ENCODE measurements at regions not wholly inside any gene's neighbourhood (a gene's known extent, or its start where the extent isn't known, plus 50 kb on each side); places are given as distances from the start of the nearest gene placed in this dataset.
"Not testable (repeated sequence)": the region's sequence is repeated elsewhere in the genome, so short reads cannot be mapped to it uniquely, and the experiment has no call there.

GRCh38 chr19:7400815-7401214, 52.1 kb downstream of the ARHGEF18 start:
- peaks cover 6% of the 10 kb centered on the region for H3K36me3 Mint-ChIP-seq
- H3K27me3 Mint-ChIP-seq: no peaks in the 10 kb centered on the region
- H3K4me1 Mint-ChIP-seq (ENCODE audit: low read depth): peaks cover 35% of the 10 kb centered on the region
- H3K27ac Mint-ChIP-seq: no peak overlapping the region
- H3K4me3 Mint-ChIP-seq: no peak overlapping the region
- no peaks in the 10 kb centered on the region for H3K9me3 Mint-ChIP-seq (ENCODE audit: low read depth)

GRCh38 chr19:7401694-7402093, 53.0 kb downstream of the ARHGEF18 start:
- Mint-ChIP-seq H3K9me3 (ENCODE audit: low read depth) (no peaks in the 10 kb centered on the region), H3K36me3 (peaks cover 6% of the 10 kb centered on the region), H3K27me3 (no peaks in the 10 kb centered on the region), H3K4me1 (ENCODE audit: low read depth) (peaks cover 31% of the 10 kb centered on the region), H3K27ac (no peak overlapping the region), H3K4me3 (no peak overlapping the region)

GRCh38 chr19:7405482-7405881, 56.7 kb downstream of the ARHGEF18 start:
- Mint-ChIP-seq H3K27ac (peak overlapping the region; percentile 72), H3K4me1 (ENCODE audit: low read depth) (peaks cover 36% of the 10 kb centered on the region)
- H3K9me3 Mint-ChIP-seq (ENCODE audit: low read depth); H3K4me3 Mint-ChIP-seq; H3K36me3 Mint-ChIP-seq; H3K27me3 Mint-ChIP-seq: not testable (repeated sequence)

- H3K9me3 Mint-ChIP-seq (ENCODE audit: low read depth): no peaks in the 10 kb centered on the region
- H3K27ac Mint-ChIP-seq: peak overlapping the region; percentile 68
- H3K4me3 Mint-ChIP-seq: no peak overlapping the region
- H3K27me3 Mint-ChIP-seq: no peaks in the 10 kb centered on the region
- H3K4me1 Mint-ChIP-seq (ENCODE audit: low read depth): peaks cover 41% of the 10 kb centered on the region
- peaks cover 6% of the 10 kb centered on the region for H3K36me3 Mint-ChIP-seq
These were observed 59.5 kb downstream of the ARHGEF18 start for GRCh38 chr19:7408251-7408650.

GRCh38 chr19:7410946-7411345, 62.2 kb downstream of the ARHGEF18 start:
- Mint-ChIP-seq H3K27me3 (no peaks in the 10 kb centered on the region), H3K4me1 (ENCODE audit: low read depth) (peaks cover 46% of the 10 kb centered on the region), H3K27ac (peak overlapping the region; percentile 54), H3K4me3 (no peak overlapping the region), H3K9me3 (ENCODE audit: low read depth) (no peaks in the 10 kb centered on the region), H3K36me3 (peaks cover 3% of the 10 kb centered on the region)

- H3K27me3 Mint-ChIP-seq: no peaks in the 10 kb centered on the region
- peaks cover 38% of the 10 kb centered on the region for H3K4me1 Mint-ChIP-seq (ENCODE audit: low read depth)
- peaks cover 3% of the 10 kb centered on the region for H3K36me3 Mint-ChIP-seq
- H3K9me3 Mint-ChIP-seq (ENCODE audit: low read depth): no peaks in the 10 kb centered on the region
- H3K4me3 Mint-ChIP-seq: no peak overlapping the region
- H3K27ac Mint-ChIP-seq: peak overlapping the region; percentile 35
These were observed 64.9 kb downstream of the ARHGEF18 start for GRCh38 chr19:7413629-7414028.

- Mint-ChIP-seq H3K27ac (peak overlapping the region; percentile 68), H3K4me3 (no peak overlapping the region), H3K4me1 (ENCODE audit: low read depth) (peaks cover 32% of the 10 kb centered on the region), H3K9me3 (ENCODE audit: low read depth) (no peaks in the 10 kb centered on the region), H3K27me3 (no peaks in the 10 kb centered on the region), H3K36me3 (peaks cover 3% of the 10 kb centered on the region)
These were observed 66.6 kb downstream of the ARHGEF18 start for GRCh38 chr19:7415163-7415856.

GRCh38 chr19:7415857-7416371, 67.2 kb downstream of the ARHGEF18 start:
- H3K4me1 Mint-ChIP-seq (ENCODE audit: low read depth): peaks cover 31% of the 10 kb centered on the region
- H3K9me3 Mint-ChIP-seq (ENCODE audit: low read depth): no peaks in the 10 kb centered on the region
- H3K4me3 Mint-ChIP-seq: no peak overlapping the region
- no peaks in the 10 kb centered on the region for H3K27me3 Mint-ChIP-seq
- H3K27ac Mint-ChIP-seq: peak overlapping the region; percentile 68
- H3K36me3 Mint-ChIP-seq: peaks cover 3% of the 10 kb centered on the region

- no peaks in the 10 kb centered on the region for H3K9me3 Mint-ChIP-seq (ENCODE audit: low read depth)
- H3K27ac Mint-ChIP-seq: peak overlapping the region; percentile 24
- no peaks in the 10 kb centered on the region for H3K27me3 Mint-ChIP-seq
- peaks cover 25% of the 10 kb centered on the region for H3K4me1 Mint-ChIP-seq (ENCODE audit: low read depth)
- H3K4me3 Mint-ChIP-seq: no peak overlapping the region
- peaks cover 1% of the 10 kb centered on the region for H3K36me3 Mint-ChIP-seq
These were observed 69.1 kb downstream of the ARHGEF18 start for GRCh38 chr19:7417671-7418324.

- H3K36me3 Mint-ChIP-seq: no peaks in the 10 kb centered on the region
- H3K9me3 Mint-ChIP-seq (ENCODE audit: low read depth): no peaks in the 10 kb centered on the region
- H3K27ac Mint-ChIP-seq: peak overlapping the region; percentile 66
- H3K27me3 Mint-ChIP-seq: no peaks in the 10 kb centered on the region
- H3K4me1 Mint-ChIP-seq (ENCODE audit: low read depth): peaks cover 22% of the 10 kb centered on the region
- H3K4me3 Mint-ChIP-seq: no peak overlapping the region
These were observed 69.9 kb downstream of the ARHGEF18 start for GRCh38 chr19:7418596-7418995.

GRCh38 chr19:7419153-7419552, 69.7 kb downstream of the PEX11G start:
- Mint-ChIP-seq H3K4me3 (no peak overlapping the region), H3K9me3 (ENCODE audit: low read depth) (no peaks in the 10 kb centered on the region), H3K27me3 (no peaks in the 10 kb centered on the region), H3K4me1 (ENCODE audit: low read depth) (peaks cover 21% of the 10 kb centered on the region), H3K36me3 (no peaks in the 10 kb centered on the region), H3K27ac (no peak overlapping the region)

- no peaks in the 10 kb centered on the region for H3K36me3 Mint-ChIP-seq
- no peak overlapping the region for H3K4me3 Mint-ChIP-seq
- H3K4me1 Mint-ChIP-seq (ENCODE audit: low read depth): peaks cover 21% of the 10 kb centered on the region
- H3K27ac Mint-ChIP-seq: peak overlapping the region; percentile 46
- H3K9me3 Mint-ChIP-seq (ENCODE audit: low read depth): no peaks in the 10 kb centered on the region
- no peaks in the 10 kb centered on the region for H3K27me3 Mint-ChIP-seq
These were observed 68.9 kb downstream of the PEX11G start for GRCh38 chr19:7419777-7420439.

GRCh38 chr19:7421941-7422744, 66.7 kb downstream of the PEX11G start:
- H3K4me1 Mint-ChIP-seq (ENCODE audit: low read depth): peaks cover 15% of the 10 kb centered on the region
- no peaks in the 10 kb centered on the region for H3K9me3 Mint-ChIP-seq (ENCODE audit: low read depth)
- no peaks in the 10 kb centered on the region for H3K27me3 Mint-ChIP-seq
- no peaks in the 10 kb centered on the region for H3K36me3 Mint-ChIP-seq
- H3K27ac Mint-ChIP-seq: peak overlapping the region; percentile 83
- no peak overlapping the region for H3K4me3 Mint-ChIP-seq

Data from activated naive CD8-positive, alpha-beta T cell (primary cell).